Spleen (tissue), 7 donors: ENCODE measurements at regions not wholly inside any gene's neighbourhood (a gene's known extent, or its start where the extent isn't known, plus 50 kb on each side); places are given as distances from the start of the nearest gene placed in this dataset.

ENCODE experiments used
- POLR2A ChIP-seq, 3 donors: fragments of 450-650 bp; IDR thresholded peaks; one replicate each; pipeline ENCODE4 v1.5.1; 2017; ENCODE audit warnings: antibody characterized with exemption in 3 of 3, mild to moderate bottlenecking in 1 of 3
- POLR2AphosphoS5 ChIP-seq, 3 donors: sonication (generic); formaldehyde crosslinking; IDR thresholded peaks; one replicate each; pipeline ENCODE4 v1.5.1; 2017; ENCODE audit warnings: antibody characterized with exemption in 3 of 3
- TF ChIP-seq, protein P1 (sequence below), 11 experiments: fragments of 200-600 bp in 7 of 11; fragments of 450-650 bp in 4 of 11; sonication (generic) in 4 of 11; IDR thresholded peaks in 8 of 11; conservative IDR thresholded peaks in 3 of 11; 1 replicate in 7 of 11; 2 replicates in 4 of 11; pipeline versions ENCODE4 v1.4.0 to v1.8.0; 2016 to 2021; ENCODE audit warnings: antibody characterized with exemption in 11 of 11, inconsistent platforms in 4 of 11, mild to moderate bottlenecking in 1 of 11
- donor health status: DM: no; HTN: no; CAD: no; lungs with moderate emphysema.
- donor health status: DM: no; HTN: no; CAD: no.
- donor health status: DM: no; HTN: no; CAD: no.

DNA sequence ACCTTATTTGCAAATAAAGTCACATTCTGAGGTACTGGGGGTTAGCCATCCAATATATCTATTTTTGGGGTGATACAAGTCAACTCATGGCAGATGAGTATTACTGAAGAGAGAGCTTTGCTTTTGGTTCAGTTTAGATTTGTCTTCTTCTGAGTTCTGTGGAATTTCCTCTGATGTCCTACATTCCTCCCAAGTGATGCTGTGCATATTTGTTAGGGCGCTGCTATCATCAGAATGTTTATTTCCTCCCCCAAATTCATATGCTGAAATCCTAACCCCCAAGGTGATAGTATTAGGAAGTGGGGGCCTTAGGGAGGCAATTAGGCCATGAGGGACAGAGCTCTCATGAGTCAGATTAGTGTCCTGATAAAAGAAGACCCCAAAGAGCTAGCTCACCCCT, 96.2 kb upstream of the WLS start:
- TF ChIP-seq, protein P1, sequence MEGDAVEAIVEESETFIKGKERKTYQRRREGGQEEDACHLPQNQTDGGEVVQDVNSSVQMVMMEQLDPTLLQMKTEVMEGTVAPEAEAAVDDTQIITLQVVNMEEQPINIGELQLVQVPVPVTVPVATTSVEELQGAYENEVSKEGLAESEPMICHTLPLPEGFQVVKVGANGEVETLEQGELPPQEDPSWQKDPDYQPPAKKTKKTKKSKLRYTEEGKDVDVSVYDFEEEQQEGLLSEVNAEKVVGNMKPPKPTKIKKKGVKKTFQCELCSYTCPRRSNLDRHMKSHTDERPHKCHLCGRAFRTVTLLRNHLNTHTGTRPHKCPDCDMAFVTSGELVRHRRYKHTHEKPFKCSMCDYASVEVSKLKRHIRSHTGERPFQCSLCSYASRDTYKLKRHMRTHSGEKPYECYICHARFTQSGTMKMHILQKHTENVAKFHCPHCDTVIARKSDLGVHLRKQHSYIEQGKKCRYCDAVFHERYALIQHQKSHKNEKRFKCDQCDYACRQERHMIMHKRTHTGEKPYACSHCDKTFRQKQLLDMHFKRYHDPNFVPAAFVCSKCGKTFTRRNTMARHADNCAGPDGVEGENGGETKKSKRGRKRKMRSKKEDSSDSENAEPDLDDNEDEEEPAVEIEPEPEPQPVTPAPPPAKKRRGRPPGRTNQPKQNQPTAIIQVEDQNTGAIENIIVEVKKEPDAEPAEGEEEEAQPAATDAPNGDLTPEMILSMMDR (IDR thresholded peaks at IDR 0.05 in 8 of 11, conservative IDR thresholded peaks at IDR 0.05 in 3 of 11): no peak
- TF ChIP-seq POLR2A (IDR thresholded peaks at IDR 0.05) (no peak), POLR2AphosphoS5 (IDR thresholded peaks at IDR 0.05) (no peak)
